Immature natural killer cell (primary cell): ENCODE measurements at regions not wholly inside any gene's neighbourhood (a gene's known extent, or its start where the extent isn't known, plus 50 kb on each side); places are given as distances from the start of the nearest gene placed in this dataset.
"Not testable (repeated sequence)": the region's sequence is repeated elsewhere in the genome, so short reads cannot be mapped to it uniquely, and the experiment has no call there.

ENCODE experiments used
- DNase-seq, 3 donors: peaks; one replicate each; pipeline ENCODE4 v3.0.0; 2022; ENCODE audit warnings: mixed read lengths in 1 of 3
- H3K27ac Mint-ChIP-seq, 6 donors: one replicate each; pipeline ENCODE4 v1.8.0; 2020; ENCODE audit warnings: mixed read lengths in 6 of 6, mild to moderate bottlenecking in 5 of 6, inconsistent platforms in 4 of 6, moderate library complexity in 3 of 6
- H3K27me3 Mint-ChIP-seq, 3 donors: one replicate each; pipeline ENCODE4 v1.8.0; 2020 to 2021; ENCODE audit warnings: low read depth in 3 of 3, mild to moderate bottlenecking in 3 of 3, mixed read lengths in 3 of 3, moderate library complexity in 3 of 3, inconsistent platforms in 1 of 3
- H3K36me3 Mint-ChIP-seq, 3 donors: one replicate each; pipeline ENCODE4 v1.8.0; 2020; ENCODE audit warnings: mixed read lengths in 3 of 3, inconsistent platforms in 2 of 3, mild to moderate bottlenecking in 2 of 3
- H3K4me1 Mint-ChIP-seq, 2 donors: one replicate each; pipeline ENCODE4 v1.8.0; 2020; ENCODE audit warnings: inconsistent platforms in 2 of 2, mild to moderate bottlenecking in 2 of 2, mixed read lengths in 2 of 2, moderate library complexity in 1 of 2
- H3K4me3 Mint-ChIP-seq, 5 donors: one replicate each; pipeline ENCODE4 v1.8.0; 2020; ENCODE audit warnings: mild to moderate bottlenecking in 5 of 5, mixed read lengths in 5 of 5, inconsistent platforms in 3 of 5, moderate library complexity in 3 of 5
- H3K9me3 Mint-ChIP-seq, 6 donors: one replicate each; pipeline ENCODE4 v1.8.0; 2020; ENCODE audit warnings: mild to moderate bottlenecking in 6 of 6, mixed read lengths in 6 of 6, inconsistent platforms in 4 of 6, moderate library complexity in 3 of 6

DNA sequence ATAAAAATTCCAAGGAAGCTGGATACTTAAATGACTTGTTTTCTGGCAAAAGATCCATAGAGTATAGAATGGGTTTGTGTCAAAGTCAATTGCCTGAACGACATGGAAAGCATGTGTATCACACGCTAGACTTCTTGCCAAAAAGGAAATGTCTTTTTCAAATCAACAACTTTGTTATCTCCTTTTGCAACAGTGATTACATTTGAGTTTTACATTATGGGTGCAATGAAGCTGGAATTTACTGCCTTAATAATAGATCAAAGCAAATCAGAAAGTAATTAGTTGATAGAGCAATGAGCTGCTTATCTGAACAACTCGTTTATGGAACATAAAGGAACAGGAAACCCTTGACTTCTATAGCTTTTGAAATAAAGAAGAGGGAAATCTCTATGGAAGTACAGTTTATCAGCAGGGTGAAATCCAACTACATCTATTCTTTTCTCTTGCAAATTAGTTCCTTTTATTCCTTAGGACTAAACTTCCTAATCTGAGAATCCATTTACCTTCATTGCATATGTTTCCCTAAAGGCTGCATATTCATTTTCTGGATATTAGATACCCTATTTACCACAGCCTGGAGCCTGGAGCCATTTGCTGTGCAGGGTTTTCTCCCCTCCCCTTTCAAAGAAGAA lies 415.1 kb upstream of the NECTIN3 start:
- no peaks in the 10 kb centered on the region for H3K27me3 Mint-ChIP-seq
- H3K36me3 Mint-ChIP-seq = no peaks in the 10 kb centered on the region
- no peak overlapping the region for H3K27ac Mint-ChIP-seq
- H3K9me3 Mint-ChIP-seq = peaks cover 0 to 4% (median 0%) of the 10 kb centered on the region in 6 donors
- no peaks in the 10 kb centered on the region for H3K4me1 Mint-ChIP-seq
- no peak overlapping the region for H3K4me3 Mint-ChIP-seq
- no peak for DNase-seq

DNA sequence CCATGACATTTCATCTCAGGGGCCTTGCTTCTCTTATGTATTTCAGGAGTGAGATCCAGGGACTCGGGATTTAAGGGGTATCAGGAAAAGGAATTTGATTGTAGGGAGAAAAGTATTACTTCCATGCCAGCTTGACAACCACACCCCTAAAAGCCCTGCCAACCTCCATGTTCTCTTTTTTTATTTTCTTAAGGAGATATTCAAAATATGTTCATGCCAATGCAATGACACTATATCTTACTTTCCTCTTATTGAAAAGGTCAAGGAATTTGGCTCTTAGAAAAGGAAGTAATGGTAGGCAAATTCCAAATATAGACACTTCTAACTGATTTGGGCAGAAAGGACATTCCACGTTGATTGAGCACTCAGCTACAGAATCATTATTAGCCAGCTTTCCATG lies 407.5 kb upstream of the NECTIN3 start:
- peaks cover 2 to 13% (median 7%) of the 10 kb centered on the region in 6 donors for H3K9me3 Mint-ChIP-seq
- no peaks in the 10 kb centered on the region for H3K4me1 Mint-ChIP-seq
- peaks cover 0 to 4% (median 0%) of the 10 kb centered on the region in 3 donors for H3K36me3 Mint-ChIP-seq
- DNase-seq = no peak
- H3K27ac Mint-ChIP-seq = no peak overlapping the region
- peaks cover 0 to 6% (median 0%) of the 10 kb centered on the region in 3 donors for H3K27me3 Mint-ChIP-seq
- H3K4me3 Mint-ChIP-seq = no peak overlapping the region

DNA sequence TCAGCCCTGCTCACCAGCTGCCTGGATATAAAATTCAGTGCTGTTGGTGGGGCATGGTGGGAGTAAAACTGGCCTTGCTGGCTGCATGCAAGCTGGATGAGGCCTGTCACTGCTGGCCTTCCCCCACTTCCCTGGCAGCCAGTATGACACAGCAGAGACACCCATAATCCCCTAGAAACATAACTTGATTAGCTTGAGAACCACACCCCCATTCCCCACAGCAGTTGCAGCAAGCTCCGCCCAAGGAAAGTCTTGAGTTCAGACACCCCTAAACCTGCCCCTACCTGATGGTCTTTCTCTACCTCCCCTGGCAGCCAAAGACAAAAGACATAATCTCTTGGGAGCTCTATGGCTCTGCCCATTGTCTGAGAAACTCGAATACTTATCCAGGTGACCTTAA lies 405.1 kb upstream of the NECTIN3 start:
- H3K9me3 Mint-ChIP-seq = peaks cover 2 to 32% (median 11%) of the 10 kb centered on the region in 6 donors
- no peak overlapping the region for H3K27ac Mint-ChIP-seq
- H3K36me3 Mint-ChIP-seq = peaks cover 0 to 4% (median 0%) of the 10 kb centered on the region in 3 donors
- H3K4me1 Mint-ChIP-seq = no peaks in the 10 kb centered on the region
- H3K27me3 Mint-ChIP-seq = peaks cover 0 to 6% (median 3%) of the 10 kb centered on the region in 3 donors
- DNase-seq = no peak
- no peak overlapping the region for H3K4me3 Mint-ChIP-seq

DNA sequence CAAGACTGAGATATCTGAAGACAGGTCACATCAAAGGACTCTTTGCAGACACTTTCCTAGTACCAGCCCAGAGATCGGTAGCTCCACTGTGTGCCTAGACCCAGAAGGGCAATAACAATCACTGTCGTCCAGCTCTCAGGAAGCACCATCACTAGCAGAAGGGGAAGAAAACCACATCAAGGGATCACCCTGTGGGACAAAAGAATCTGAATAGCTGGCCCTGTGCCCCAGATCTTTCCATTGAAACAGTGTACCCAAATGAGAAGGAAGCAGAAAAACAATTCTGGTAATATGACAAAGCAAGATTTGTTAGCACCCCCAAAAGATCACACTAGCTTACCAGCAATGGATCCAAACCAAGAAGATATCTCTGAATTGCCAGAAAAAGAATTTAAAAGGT lies 404.4 kb upstream of the NECTIN3 start:
- peaks cover 0 to 6% (median 3%) of the 10 kb centered on the region in 3 donors for H3K27me3 Mint-ChIP-seq
- peaks cover 0 to 4% (median 0%) of the 10 kb centered on the region in 3 donors for H3K36me3 Mint-ChIP-seq
- H3K9me3 Mint-ChIP-seq = peaks cover 2 to 32% (median 11%) of the 10 kb centered on the region in 6 donors
- no peaks in the 10 kb centered on the region for H3K4me1 Mint-ChIP-seq
- H3K4me3 Mint-ChIP-seq = no peak overlapping the region
- H3K27ac Mint-ChIP-seq = no peak overlapping the region
- DNase-seq = no peak

DNA sequence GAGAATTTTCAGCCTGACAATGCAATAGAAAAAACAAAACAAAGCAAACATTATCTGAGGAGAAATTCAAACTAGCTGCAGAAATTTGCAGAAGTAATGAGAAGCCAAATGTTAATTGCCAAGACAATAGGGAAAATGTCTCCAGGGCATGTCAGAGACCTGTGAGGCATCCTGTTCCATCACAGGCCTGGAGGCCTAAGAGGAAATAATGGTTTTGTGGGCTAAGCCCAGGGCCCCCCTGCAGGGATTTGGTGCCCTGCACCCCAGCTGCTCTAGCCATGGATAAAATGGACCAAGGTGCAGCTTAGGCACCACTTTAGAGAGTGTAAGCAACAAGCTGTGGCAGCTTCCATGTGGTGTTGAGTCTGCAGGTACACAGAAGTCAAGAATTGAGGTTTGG lies 401.2 kb upstream of the NECTIN3 start:
- Mint-ChIP-seq H3K4me1 (no peaks in the 10 kb centered on the region), H3K27me3 (peaks cover 0 to 8% (median 3%) of the 10 kb centered on the region in 3 donors), H3K27ac (no peak overlapping the region), H3K9me3 (peaks cover 1 to 29% (median 16%) of the 10 kb centered on the region in 6 donors), H3K4me3 (no peak overlapping the region), H3K36me3 (peaks cover 0 to 4% (median 0%) of the 10 kb centered on the region in 3 donors)
- DNase-seq = no peak

DNA sequence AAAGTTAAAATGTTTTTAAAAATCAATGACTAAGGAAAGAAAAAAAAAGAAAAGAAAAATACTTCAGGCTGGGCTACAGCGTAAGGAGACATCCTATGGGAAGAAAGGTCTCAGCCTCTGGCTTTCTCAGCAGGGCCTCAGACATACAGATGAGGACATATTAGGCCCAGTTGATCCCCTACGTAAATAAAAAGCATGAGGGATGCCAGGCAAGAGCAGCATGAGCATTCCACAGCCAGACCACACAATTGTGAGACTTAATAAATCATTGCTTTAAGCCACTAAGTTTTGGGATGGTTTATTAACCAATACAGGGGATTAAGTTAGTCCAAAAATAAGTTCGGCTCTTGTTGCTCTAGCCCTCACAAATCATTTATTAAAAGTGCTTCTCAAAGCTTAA lies 394.1 kb upstream of the NECTIN3 start:
- no peak for DNase-seq
- Mint-ChIP-seq H3K4me1 (no peaks in the 10 kb centered on the region), H3K9me3 (peaks cover 0 to 10% (median 2%) of the 10 kb centered on the region in 6 donors), H3K27me3 (peaks cover 0 to 2% (median 0%) of the 10 kb centered on the region in 3 donors), H3K36me3 (no peaks in the 10 kb centered on the region), H3K4me3 (no peak overlapping the region), H3K27ac (no peak overlapping the region)

DNA sequence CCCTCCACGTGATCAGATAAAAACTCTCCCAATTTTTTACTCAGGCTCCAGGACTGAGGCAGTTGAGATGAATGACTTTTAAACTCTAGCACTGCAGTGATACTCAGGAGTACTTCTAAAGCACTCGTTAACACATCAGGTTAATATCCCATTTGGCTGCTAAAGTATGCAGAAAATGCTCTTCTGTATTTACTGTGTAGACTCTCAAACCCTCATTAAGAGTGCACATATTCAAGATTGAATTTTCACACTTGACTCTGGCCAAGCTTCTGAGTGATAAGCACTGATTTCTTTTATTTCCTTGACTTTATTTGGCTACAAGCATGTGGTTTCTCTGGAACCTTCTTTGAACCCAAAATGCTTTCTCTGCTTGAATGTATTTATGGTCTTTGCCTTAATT lies 392.3 kb upstream of the NECTIN3 start:
- H3K4me3 Mint-ChIP-seq = no peak overlapping the region
- no peaks in the 10 kb centered on the region for H3K4me1 Mint-ChIP-seq
- peaks cover 0 to 7% (median 2%) of the 10 kb centered on the region in 6 donors for H3K9me3 Mint-ChIP-seq

DNA sequence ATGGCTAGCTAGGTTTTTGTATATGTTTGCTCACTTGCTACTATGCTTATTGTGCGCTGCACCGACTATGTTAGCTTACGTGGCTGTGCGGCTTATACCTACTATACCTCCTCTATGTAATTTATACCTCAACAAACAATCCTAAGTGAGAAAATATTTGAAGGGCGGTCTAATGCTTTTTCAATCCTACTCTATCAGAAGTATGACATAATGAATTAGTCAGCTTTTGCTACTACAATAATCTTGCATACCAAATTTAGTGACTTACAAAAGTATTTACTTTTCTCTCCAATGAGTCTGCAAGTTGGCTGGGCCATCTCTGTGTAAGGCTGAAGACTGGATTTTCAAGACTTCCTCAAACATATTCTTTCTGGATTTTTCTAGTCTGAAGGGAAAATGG lies 391.2 kb upstream of the NECTIN3 start:
- Mint-ChIP-seq H3K27ac (no peak overlapping the region), H3K36me3 (no peaks in the 10 kb centered on the region), H3K4me1 (no peaks in the 10 kb centered on the region), H3K4me3 (no peak overlapping the region), H3K27me3 (no peaks in the 10 kb centered on the region), H3K9me3 (peaks cover 0 to 7% (median 1%) of the 10 kb centered on the region in 6 donors)
- DNase-seq = no peak

More for the DNA sequence above, 392.3 kb upstream of the NECTIN3 start:
- Mint-ChIP-seq H3K27me3 (peaks cover 0 to under 1% (median 0%) of the 10 kb centered on the region in 3 donors), H3K27ac (no peak overlapping the region), H3K36me3 (no peaks in the 10 kb centered on the region)
- DNase-seq = no peak

DNA sequence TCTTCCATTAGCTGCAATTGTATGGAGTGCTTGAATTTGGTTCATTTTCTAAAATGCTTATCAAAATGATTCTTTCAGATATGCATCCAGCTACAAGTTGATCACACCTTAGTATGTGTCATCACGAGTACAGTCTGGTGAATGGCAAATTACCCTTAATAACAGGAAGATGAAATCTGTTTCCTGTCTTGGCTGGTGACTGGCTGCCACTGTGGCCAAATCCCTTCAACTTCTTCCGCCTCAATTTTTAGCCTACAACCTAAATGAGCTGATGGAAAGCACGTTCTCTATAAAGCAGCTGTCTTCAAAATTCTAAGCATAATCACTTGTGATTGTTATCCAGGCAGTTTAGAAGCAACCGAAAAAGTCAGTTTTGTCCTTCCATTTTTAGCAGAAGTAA lies 387.1 kb upstream of the NECTIN3 start:
- Mint-ChIP-seq H3K36me3 (no peaks in the 10 kb centered on the region), H3K9me3 (peaks cover 0 to 7% (median 0%) of the 10 kb centered on the region in 6 donors), H3K27me3 (no peaks in the 10 kb centered on the region), H3K27ac (no peak overlapping the region), H3K4me3 (no peak overlapping the region), H3K4me1 (no peaks in the 10 kb centered on the region)
- no peak for DNase-seq

DNA sequence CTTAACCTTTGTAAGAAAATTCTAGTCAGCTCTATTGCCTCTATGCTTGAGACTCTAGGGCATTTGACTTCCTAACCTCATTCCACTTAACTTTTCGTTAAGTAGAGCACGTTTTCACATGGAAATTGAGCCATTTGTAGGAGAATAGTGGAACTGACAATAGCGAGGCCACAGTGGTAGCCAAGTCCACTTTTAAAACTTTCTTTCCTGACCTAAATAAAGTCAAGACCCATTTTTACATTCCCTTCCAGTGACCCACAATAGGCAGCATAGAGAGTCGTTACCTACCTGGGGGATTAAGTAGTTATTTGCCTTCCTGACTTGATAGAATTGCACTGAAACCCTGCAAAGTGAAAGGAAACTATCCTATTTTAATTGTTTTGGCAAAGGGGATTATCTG lies 386.0 kb upstream of the NECTIN3 start:
- no peaks in the 10 kb centered on the region for H3K36me3 Mint-ChIP-seq
- H3K9me3 Mint-ChIP-seq = peaks cover 0 to 7% (median 0%) of the 10 kb centered on the region in 6 donors
- no peaks in the 10 kb centered on the region for H3K4me1 Mint-ChIP-seq
- H3K27ac Mint-ChIP-seq = no peak overlapping the region
- DNase-seq = no peak
- H3K27me3 Mint-ChIP-seq = no peaks in the 10 kb centered on the region
- H3K4me3 Mint-ChIP-seq = no peak overlapping the region

DNA sequence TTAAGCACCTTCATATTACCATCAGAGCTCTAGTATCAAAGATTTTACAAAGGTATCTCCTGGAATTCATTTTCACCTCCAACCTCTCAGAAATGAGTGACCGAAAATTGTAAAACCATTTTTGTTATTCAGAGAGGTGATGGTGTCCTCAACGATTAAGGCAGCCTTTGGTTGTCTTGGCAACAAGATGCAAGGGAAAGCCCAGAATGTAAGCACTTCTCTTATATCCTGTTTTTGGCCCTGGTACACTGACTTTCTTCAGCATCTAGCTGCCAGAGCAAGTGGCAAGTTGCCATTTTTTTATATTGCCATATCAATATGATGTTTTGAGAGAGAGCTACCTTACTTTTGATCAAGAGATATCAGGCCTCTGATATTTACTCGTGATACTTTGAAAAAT lies 384.9 kb upstream of the NECTIN3 start:
- no peak overlapping the region for H3K4me3 Mint-ChIP-seq

DNA sequence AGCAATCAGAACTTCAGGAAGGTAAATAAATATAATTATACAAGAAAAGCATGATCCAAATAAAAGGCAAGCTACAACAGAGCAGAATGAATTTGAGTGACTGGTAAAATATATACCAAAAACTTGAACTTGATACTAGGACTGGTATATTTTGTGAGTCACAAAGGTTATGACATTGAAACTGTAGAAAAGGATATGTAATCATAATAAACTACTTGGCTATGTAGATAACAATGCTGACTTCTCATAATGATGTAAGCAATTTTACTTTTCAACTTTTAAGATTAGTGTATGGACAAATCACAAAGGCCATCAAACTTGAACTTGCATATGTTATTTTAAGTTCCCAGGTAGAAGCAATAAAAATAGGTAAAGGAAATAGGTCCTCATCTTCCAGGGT lies 384.5 kb upstream of the NECTIN3 start:
- Mint-ChIP-seq H3K4me1 (no peaks in the 10 kb centered on the region), H3K9me3 (peaks cover 0 to 7% (median 0%) of the 10 kb centered on the region in 6 donors), H3K27ac (no peak overlapping the region), H3K36me3 (no peaks in the 10 kb centered on the region), H3K27me3 (peaks cover 0 to 2% (median 1%) of the 10 kb centered on the region in 3 donors), H3K4me3 (no peak overlapping the region)
- no peak for DNase-seq

More for the DNA sequence above, 384.9 kb upstream of the NECTIN3 start:
- no peak for DNase-seq
- H3K36me3 Mint-ChIP-seq = no peaks in the 10 kb centered on the region
- H3K27ac Mint-ChIP-seq = no peak overlapping the region
- peaks cover 0 to 2% (median 1%) of the 10 kb centered on the region in 3 donors for H3K27me3 Mint-ChIP-seq
- peaks cover 0 to 7% (median 0%) of the 10 kb centered on the region in 6 donors for H3K9me3 Mint-ChIP-seq
- H3K4me1 Mint-ChIP-seq = no peaks in the 10 kb centered on the region

DNA sequence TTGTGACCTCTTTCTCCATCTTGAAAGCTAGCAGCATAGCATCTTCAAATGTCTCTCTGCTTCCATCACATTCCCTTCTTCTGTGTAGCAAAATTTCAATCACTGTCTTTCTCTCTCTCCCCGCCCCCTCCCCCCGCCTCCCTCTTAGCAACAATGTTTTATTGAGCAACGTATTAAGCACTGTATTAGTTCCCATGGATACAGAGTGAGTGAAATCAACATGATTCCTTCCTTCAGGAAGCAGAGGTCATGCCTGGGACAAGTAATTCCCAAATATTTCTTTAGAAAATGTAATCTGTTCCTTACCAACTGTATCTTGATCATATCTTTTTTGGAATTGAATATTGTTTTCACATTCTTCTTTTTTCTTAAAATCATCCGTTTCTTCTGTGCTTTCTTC lies 373.7 kb upstream of the NECTIN3 start:
- H3K9me3 Mint-ChIP-seq = peaks cover 0 to 13% (median 1%) of the 10 kb centered on the region in 6 donors
- no peak overlapping the region for H3K4me3 Mint-ChIP-seq
- no peaks in the 10 kb centered on the region for H3K36me3 Mint-ChIP-seq
- no peak for DNase-seq
- peaks cover 0 to 1% (median 0%) of the 10 kb centered on the region in 3 donors for H3K27me3 Mint-ChIP-seq
- H3K4me1 Mint-ChIP-seq = no peaks in the 10 kb centered on the region
- H3K27ac Mint-ChIP-seq = no peak overlapping the region

DNA sequence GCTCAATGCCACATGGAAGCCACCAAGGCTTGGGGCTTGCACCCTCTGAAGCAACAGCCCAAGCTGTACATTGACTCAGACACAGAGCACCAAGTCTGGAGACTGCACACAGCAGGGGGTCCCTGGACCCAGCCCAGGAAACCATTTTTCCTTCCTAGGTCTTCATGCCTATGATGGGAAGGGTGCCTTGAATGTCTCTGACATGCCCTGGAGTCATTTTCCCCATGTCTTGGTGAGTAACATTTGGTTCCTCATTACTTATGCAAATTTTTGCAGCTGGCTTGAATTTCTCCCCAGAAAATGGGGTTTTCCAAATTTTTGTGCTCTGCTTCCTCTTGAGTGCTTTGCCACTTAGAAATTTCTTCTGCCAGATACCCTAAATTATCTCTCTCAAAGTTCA lies 367.3 kb upstream of the NECTIN3 start:
- not testable (repeated sequence) for H3K4me3 Mint-ChIP-seq, H3K27me3 Mint-ChIP-seq, H3K4me1 Mint-ChIP-seq, H3K27ac Mint-ChIP-seq, H3K36me3 Mint-ChIP-seq
- peak in 1 of 3 donors; percentile 0 for DNase-seq
- H3K9me3 Mint-ChIP-seq = peaks cover 0 to 13% (median 7%) of the 10 kb centered on the region in 6 donors

DNA sequence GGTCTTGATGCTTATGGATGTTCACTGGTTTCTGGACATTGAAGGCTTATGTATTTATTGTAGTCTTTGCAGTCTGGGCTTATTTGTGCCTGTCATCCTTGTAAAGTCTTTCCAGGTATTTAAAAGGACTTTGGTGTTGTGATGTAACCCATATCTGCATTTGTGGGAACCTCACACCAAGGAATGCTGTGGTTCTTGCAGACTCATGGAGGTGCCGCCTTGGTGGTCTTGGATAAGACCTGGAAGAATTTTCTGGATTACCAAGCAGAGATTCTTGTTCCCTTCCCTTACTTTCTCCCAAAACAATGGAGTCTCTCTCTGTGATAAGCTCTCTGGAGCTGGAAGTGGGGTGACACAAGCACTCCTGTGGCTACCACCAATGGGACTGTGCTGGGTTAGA lies 363.5 kb upstream of the NECTIN3 start:
- H3K36me3 Mint-ChIP-seq = no peaks in the 10 kb centered on the region
- H3K4me1 Mint-ChIP-seq = no peaks in the 10 kb centered on the region
- no peak overlapping the region for H3K27ac Mint-ChIP-seq
- DNase-seq = no peak
- peaks cover 0 to 5% (median under 1%) of the 10 kb centered on the region in 3 donors for H3K27me3 Mint-ChIP-seq
- no peak overlapping the region for H3K4me3 Mint-ChIP-seq
- H3K9me3 Mint-ChIP-seq = peaks cover 0 to 13% (median 5%) of the 10 kb centered on the region in 6 donors
